Cardiac muscle cell (in vitro differentiated cells and primary cell): ENCODE measurements at regions not wholly inside any gene's neighbourhood (a gene's known extent, or its start where the extent isn't known, plus 50 kb on each side); places are given as distances from the start of the nearest gene placed in this dataset.

Experiments
- DNase-seq, 2 donors: peaks; one replicate each; pipeline versions ENCODE4 v3.0.0 to v3.0.0-alpha.2; 2010 to 2017; ENCODE audit warnings: low read depth in 1 of 2, low spot score in 1 of 2
- H3K27ac ChIP-seq: fragments of 200-600 bp; sonication (generic); 2 replicates; pipeline ENCODE4 v1.5.1; 2016
- H3K27me3 ChIP-seq: fragments of 200-600 bp; sonication (generic); 2 replicates; pipeline ENCODE4 v1.6.0; 2016; ENCODE audit warnings: control low read depth
- H3K36me3 ChIP-seq: fragments of 200-600 bp; sonication (generic); 2 replicates; pipeline ENCODE4 v1.5.1; 2016; ENCODE audit warnings: control low read depth
- H3K4me1 ChIP-seq: fragments of 200-600 bp; sonication (generic); 2 replicates; pipeline ENCODE4 v1.8.1; 2017; ENCODE audit warnings: low read depth, mild to moderate bottlenecking, mixed run types
- H3K4me3 ChIP-seq: fragments of 200-600 bp; sonication (generic); 2 replicates; pipeline ENCODE4 v1.5.1; 2016; ENCODE audit warnings: mild to moderate bottlenecking
- H3K9me3 ChIP-seq: fragments of 200-600 bp; sonication (generic); 2 replicates; pipeline ENCODE4 v1.5.1; 2017; ENCODE audit warnings: low read depth, mild to moderate bottlenecking, control low read depth
- CTCF ChIP-seq: IDR thresholded peaks from 2 replicates; pipeline ENCODE4 v1.5.1; 2012; ENCODE audit warnings: low read depth, mild to moderate bottlenecking, low read length

- no peaks in the 10 kb centered on the region for H3K4me1 ChIP-seq
- H3K27ac ChIP-seq: no peak overlapping the region
- DNase-seq: no peak
- TF ChIP-seq CTCF: no peak
- no peak overlapping the region for H3K4me3 ChIP-seq
- no peaks in the 10 kb centered on the region for H3K36me3 ChIP-seq
- H3K27me3 ChIP-seq: no peaks in the 10 kb centered on the region
- H3K9me3 ChIP-seq: no peaks in the 10 kb centered on the region
Observed at GRCh38 chr15:69891606-69892005, 206.1 kb downstream of the TLE3 start.

GRCh38 chr15:69892351-69892750, 205.4 kb downstream of the TLE3 start:
- TF ChIP-seq CTCF: no peak
- DNase-seq: no peak
- no peaks in the 10 kb centered on the region for H3K27me3 ChIP-seq

GRCh38 chr15:69893086-69893485, 204.6 kb downstream of the TLE3 start:
- no peaks in the 10 kb centered on the region for H3K4me1 ChIP-seq
- H3K36me3 ChIP-seq: no peaks in the 10 kb centered on the region
- no peak overlapping the region for H3K4me3 ChIP-seq
- no peak for DNase-seq
- H3K27ac ChIP-seq: no peak overlapping the region
- H3K9me3 ChIP-seq: no peaks in the 10 kb centered on the region
- no peak for TF ChIP-seq CTCF
- no peaks in the 10 kb centered on the region for H3K27me3 ChIP-seq

More at GRCh38 chr15:69892351-69892750, 205.4 kb downstream of the TLE3 start:
- Histone ChIP-seq H3K27ac (no peak overlapping the region), H3K36me3 (no peaks in the 10 kb centered on the region), H3K4me1 (no peaks in the 10 kb centered on the region), H3K9me3 (no peaks in the 10 kb centered on the region), H3K4me3 (no peak overlapping the region)

GRCh38 chr15:69893863-69894262, 203.9 kb downstream of the TLE3 start:
- TF ChIP-seq CTCF: no peak
- H3K36me3 ChIP-seq: no peaks in the 10 kb centered on the region
- peak in 1 of 2 donors; percentile 85 for DNase-seq
- no peaks in the 10 kb centered on the region for H3K27me3 ChIP-seq
- no peak overlapping the region for H3K27ac ChIP-seq
- H3K9me3 ChIP-seq: no peaks in the 10 kb centered on the region
- H3K4me1 ChIP-seq: no peaks in the 10 kb centered on the region
- H3K4me3 ChIP-seq: no peak overlapping the region

GRCh38 chr15:69895202-69895601, 202.5 kb downstream of the TLE3 start:
- no peak for DNase-seq
- Histone ChIP-seq H3K4me1 (no peaks in the 10 kb centered on the region), H3K27ac (no peak overlapping the region), H3K27me3 (no peaks in the 10 kb centered on the region), H3K9me3 (no peaks in the 10 kb centered on the region), H3K36me3 (no peaks in the 10 kb centered on the region), H3K4me3 (no peak overlapping the region)
- no peak for TF ChIP-seq CTCF

- no peaks in the 10 kb centered on the region for H3K9me3 ChIP-seq
- no peak overlapping the region for H3K4me3 ChIP-seq
- H3K27me3 ChIP-seq: no peaks in the 10 kb centered on the region
- peak in 1 of 2 donors; percentile 15 for DNase-seq
- TF ChIP-seq CTCF: no peak
- no peaks in the 10 kb centered on the region for H3K36me3 ChIP-seq
- H3K27ac ChIP-seq: no peak overlapping the region
- no peaks in the 10 kb centered on the region for H3K4me1 ChIP-seq
Observed at GRCh38 chr15:69896606-69897005, 201.1 kb downstream of the TLE3 start.
